ENCODE measurements at regions not wholly inside any gene's neighbourhood (a gene's known extent, or its start where the extent isn't known, plus 50 kb on each side); places are given as distances from the start of the nearest gene placed in this dataset.

DNA sequence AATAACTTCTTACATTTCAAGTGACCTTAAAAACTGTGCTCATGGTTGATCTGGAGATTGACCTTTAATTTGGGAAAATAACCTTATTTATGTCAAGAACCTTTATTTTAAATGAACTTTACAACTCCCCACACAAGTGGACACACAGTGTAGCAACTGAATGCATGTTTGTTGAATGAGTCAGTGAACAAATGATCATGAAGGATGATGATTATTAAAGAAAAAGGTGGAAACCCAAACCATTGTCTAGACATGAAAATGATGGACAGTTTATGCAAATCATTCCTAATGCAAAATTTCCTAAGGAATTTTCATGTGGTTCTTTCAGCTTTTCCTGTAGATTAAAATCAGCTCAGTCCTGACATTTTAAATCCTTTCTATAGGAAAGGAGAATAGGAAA lies 439.8 kb upstream of the RUNX1 start:
- DNase-seq (no peak), ATAC-seq (no peak)
- Histone ChIP-seq H3K4me1 (ENCODE audit: control insufficient read depth, insufficient read depth, low read length) (no peaks in the 10 kb centered on the region), H3K9me3 (ENCODE audit: control insufficient read depth, low read length) (no peaks in the 10 kb centered on the region), H3K4me3 (ENCODE audit: low read length) (no peak overlapping the region), H3K27ac (ENCODE audit: low read length) (no peak overlapping the region), H3K27me3 (ENCODE audit: control insufficient read depth, insufficient read depth) (no peaks in the 10 kb centered on the region)
- intact Hi-C loops (cut with DNase I), result no loop called here

DNA sequence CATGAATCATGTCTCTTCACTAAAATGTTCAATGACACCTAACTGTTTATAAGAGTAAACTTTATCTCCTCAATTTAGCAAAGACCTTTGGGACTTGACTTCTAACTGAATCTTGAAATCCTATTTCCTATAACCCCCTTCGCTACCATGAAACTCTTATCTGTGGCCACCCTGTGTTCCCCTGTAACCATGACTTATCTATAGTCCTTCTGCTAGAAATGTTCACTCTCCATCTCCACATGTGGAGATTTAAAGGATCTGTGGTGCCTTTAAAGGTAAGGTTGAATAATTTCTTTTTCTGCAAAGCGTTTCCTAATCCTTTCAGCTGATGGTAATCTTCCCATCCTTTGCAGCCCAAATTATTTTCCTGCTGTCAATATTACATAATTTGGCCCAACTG lies 436.3 kb upstream of the RUNX1 start:
- intact Hi-C loops (cut with DNase I), result no loop called here
- Histone ChIP-seq H3K4me1 (ENCODE audit: control insufficient read depth, insufficient read depth, low read length) (no peaks in the 10 kb centered on the region), H3K27me3 (ENCODE audit: control insufficient read depth, insufficient read depth) (no peaks in the 10 kb centered on the region), H3K4me3 (ENCODE audit: low read length) (no peak overlapping the region), H3K27ac (ENCODE audit: low read length) (no peak overlapping the region), H3K9me3 (ENCODE audit: control insufficient read depth, low read length) (no peaks in the 10 kb centered on the region)
- ATAC-seq (no peak), DNase-seq (no peak)
- 82% methylated on average over 2 of the region's 2 CpGs for WGBS

DNA sequence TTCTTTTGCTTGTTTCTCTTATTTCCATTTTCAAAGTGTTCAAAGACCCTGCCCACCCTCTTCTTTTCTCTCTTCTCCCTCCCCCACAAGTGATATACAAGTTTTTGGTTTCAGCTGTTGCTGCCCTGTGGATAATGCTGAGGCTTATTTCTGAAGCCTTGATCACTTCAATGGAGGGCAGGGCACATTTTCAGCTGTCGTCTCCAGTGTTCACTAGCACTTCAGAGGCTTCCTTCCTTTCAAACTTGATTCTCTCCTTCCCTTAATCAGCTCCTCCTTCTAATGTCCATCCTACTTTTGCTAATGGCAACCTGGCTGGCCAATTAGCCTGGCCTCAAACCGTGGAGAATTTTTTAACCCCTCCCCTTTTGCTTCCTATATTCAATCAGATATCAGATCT lies 435.7 kb upstream of the RUNX1 start:
- DNase-seq (no peak), ATAC-seq (no peak)
- intact Hi-C loops (cut with DNase I), result no loop called here
- WGBS, result 61% methylated on average over 2 of the region's 2 CpGs
- H3K4me3 ChIP-seq (ENCODE audit: low read length), result no peak overlapping the region
- H3K27me3 ChIP-seq (ENCODE audit: control insufficient read depth, insufficient read depth), result no peaks in the 10 kb centered on the region
- no peaks in the 10 kb centered on the region for H3K9me3 ChIP-seq (ENCODE audit: control insufficient read depth, low read length)
- no peaks in the 10 kb centered on the region for H3K4me1 ChIP-seq (ENCODE audit: control insufficient read depth, insufficient read depth, low read length)
- no peak overlapping the region for H3K27ac ChIP-seq (ENCODE audit: low read length)

DNA sequence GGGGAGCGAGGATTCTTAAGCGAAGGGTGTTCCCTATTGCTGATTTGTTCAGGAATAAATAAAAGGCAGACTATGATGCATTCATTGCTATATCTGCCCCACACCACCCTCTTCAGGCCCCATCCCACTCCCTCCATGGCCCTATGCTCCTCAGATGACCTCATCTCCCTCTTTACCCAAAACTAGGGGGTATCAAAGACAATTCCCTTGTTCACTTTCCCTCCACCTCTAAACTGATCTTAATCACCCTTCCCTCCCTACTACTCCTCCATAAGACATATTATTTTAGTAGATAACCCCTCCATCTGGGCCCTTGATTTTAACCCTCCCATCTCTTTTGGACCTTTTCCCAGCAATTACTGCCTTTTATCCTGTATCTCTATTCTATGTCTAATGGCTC lies 434.9 kb upstream of the RUNX1 start:
- no peaks in the 10 kb centered on the region for H3K27me3 ChIP-seq (ENCODE audit: control insufficient read depth, insufficient read depth)
- intact Hi-C loops (cut with DNase I), result no loop called here
- ATAC-seq (no peak), DNase-seq (no peak)
- no peaks in the 10 kb centered on the region for H3K4me1 ChIP-seq (ENCODE audit: control insufficient read depth, insufficient read depth, low read length)
- no peaks in the 10 kb centered on the region for H3K9me3 ChIP-seq (ENCODE audit: control insufficient read depth, low read length)
- no peak overlapping the region for H3K27ac ChIP-seq (ENCODE audit: low read length)
- WGBS, result 95% methylated on average over 2 of the region's 2 CpGs
- no peak overlapping the region for H3K4me3 ChIP-seq (ENCODE audit: low read length)

DNA sequence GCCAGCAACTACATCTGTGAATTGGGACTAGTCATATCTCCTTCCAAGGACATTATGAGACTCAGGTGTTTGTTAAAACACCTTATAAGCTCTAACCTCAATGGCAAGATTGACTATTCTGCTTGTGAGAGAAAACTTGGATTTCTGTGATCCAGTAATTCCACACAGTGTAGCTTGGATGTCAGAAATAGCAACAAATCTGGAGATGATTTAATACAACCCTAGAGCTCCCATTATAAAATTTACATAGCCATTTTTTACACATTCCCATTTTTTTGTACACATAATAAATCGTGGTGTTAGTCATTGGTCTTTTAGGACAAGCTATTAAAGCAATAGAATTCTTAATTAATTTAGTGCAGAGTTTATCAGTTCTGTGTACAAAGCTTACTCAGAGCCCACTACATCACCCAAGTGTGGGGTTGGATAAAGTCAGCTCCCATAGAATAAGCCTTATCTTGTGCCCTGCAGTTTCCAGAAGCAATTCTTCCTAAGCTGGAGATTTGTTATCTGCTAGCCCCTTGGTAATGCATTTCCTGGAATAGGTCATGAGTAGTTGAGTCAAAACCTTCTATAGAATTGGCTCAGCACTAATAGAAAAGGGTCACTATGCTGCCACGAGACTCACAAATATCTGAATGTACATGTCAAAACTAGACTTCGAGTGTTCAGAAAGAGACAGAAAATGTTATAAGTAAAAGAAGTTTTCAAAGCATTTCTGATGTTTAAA lies 434.0 kb upstream of the RUNX1 start:
- WGBS, result 53% methylated on average over 3 of the region's 3 CpGs
- no peak for DNase-seq
- Histone ChIP-seq H3K27me3 (ENCODE audit: control insufficient read depth, insufficient read depth) (no peaks in the 10 kb centered on the region), H3K4me3 (ENCODE audit: low read length) (no peak overlapping the region), H3K9me3 (ENCODE audit: control insufficient read depth, low read length) (no peaks in the 10 kb centered on the region), H3K27ac (ENCODE audit: low read length) (no peak overlapping the region), H3K4me1 (ENCODE audit: control insufficient read depth, insufficient read depth, low read length) (no peaks in the 10 kb centered on the region)
- no peak for ATAC-seq
- intact Hi-C loops (cut with DNase I), result no loop called here

DNA sequence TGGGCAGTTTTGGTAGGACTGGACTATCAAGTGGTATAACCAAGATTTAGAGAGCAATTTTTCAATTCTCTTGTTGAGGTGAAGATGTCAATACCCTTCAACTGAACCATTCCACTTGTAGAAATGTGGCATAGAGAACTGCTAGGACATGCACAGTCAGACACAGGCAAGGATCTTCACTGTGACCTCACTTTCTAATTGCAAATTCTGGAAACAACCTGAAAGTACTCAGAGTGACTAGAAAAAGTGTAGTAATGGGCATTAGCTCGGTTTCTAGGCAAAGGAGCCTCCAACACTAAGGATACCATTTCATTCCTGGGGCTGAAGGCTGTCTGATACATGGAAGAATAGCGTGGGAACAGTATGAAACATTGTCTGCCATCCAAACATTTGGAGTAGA lies 433.0 kb upstream of the RUNX1 start:
- no peak for ATAC-seq
- no peak for DNase-seq
- 75% methylated on average over 2 of the region's 2 CpGs for WGBS
- Histone ChIP-seq H3K27ac (ENCODE audit: low read length) (no peak overlapping the region), H3K4me1 (ENCODE audit: control insufficient read depth, insufficient read depth, low read length) (no peaks in the 10 kb centered on the region), H3K4me3 (ENCODE audit: low read length) (no peak overlapping the region), H3K9me3 (ENCODE audit: control insufficient read depth, low read length) (no peaks in the 10 kb centered on the region), H3K27me3 (ENCODE audit: control insufficient read depth, insufficient read depth) (no peaks in the 10 kb centered on the region)
- intact Hi-C loops (cut with DNase I), result no loop called here

DNA sequence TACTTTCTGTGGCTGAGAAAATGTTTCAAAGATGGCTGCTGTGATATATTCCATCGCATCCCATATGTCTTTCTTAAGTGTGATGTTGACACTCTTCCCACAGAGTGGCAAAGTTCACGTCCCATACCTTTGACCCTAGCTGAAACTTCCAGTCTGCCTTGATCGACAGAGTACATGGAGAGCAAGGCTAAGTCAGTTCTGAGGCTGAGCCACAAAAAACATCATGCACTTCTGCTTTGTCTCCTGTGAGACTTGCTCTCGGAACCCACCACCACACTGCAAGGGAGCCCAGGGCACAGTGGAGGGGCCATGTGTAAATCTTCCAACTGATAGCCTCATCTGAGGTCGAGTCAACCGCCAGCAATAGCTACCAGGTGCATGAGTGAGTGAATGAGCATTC lies 431.9 kb upstream of the RUNX1 start:
- no peak overlapping the region for H3K4me3 ChIP-seq (ENCODE audit: low read length)
- DNase-seq (no peak), ATAC-seq (no peak)
- intact Hi-C loops (cut with DNase I), result no loop called here
- 87% methylated on average over 6 of the region's 6 CpGs for WGBS
- H3K27me3 ChIP-seq (ENCODE audit: control insufficient read depth, insufficient read depth), result no peaks in the 10 kb centered on the region
- no peak overlapping the region for H3K27ac ChIP-seq (ENCODE audit: low read length)
- no peaks in the 10 kb centered on the region for H3K9me3 ChIP-seq (ENCODE audit: control insufficient read depth, low read length)
- no peaks in the 10 kb centered on the region for H3K4me1 ChIP-seq (ENCODE audit: control insufficient read depth, insufficient read depth, low read length)

DNA sequence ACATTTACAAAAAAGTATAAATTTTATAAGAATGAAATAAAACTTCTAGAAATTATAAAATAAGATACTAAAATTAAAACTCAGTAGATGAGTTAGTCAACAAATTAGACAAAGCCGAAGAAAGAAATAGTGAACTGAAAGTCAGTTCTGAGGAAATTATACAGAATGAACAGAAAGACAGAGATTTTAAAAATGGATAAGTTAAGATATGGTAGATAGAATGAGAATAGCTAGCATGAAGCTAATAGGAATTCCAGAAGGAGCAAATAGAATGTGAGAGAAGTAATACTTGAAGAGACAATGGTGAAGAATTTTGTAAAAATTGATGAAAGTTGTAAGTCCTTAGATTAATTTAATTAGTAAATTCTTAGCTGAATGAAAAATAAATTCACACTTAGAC lies 430.4 kb upstream of the RUNX1 start:
- no peak for DNase-seq
- H3K27me3 ChIP-seq (ENCODE audit: control insufficient read depth, insufficient read depth), result no peaks in the 10 kb centered on the region
- intact Hi-C loops (cut with DNase I), result no loop called here
- H3K4me1 ChIP-seq (ENCODE audit: control insufficient read depth, insufficient read depth, low read length), result no peaks in the 10 kb centered on the region
- H3K9me3 ChIP-seq (ENCODE audit: control insufficient read depth, low read length), result no peaks in the 10 kb centered on the region
- H3K4me3 ChIP-seq (ENCODE audit: low read length), result no peak overlapping the region
- 91% methylated on average over 1 of the region's 1 CpG for WGBS
- no peak overlapping the region for H3K27ac ChIP-seq (ENCODE audit: low read length)
- ATAC-seq, result no peak

DNA sequence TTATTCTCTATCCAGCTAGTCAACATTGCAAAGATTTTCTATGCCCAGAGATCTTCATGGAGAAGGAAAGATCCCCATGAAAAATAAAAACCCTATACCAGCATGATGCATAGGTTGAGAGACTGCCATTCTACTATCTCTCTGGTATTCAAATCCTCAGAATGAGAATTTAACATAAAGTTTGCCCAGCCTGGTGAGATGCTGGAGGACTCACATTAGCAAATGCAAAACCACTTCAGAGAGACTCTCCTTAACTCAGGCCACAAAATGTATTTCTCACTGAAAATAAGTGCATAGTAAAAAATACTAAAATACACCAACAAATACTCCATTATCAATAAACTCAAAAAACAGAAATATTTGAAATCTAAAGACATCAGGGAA lies 430.0 kb upstream of the RUNX1 start:
- Histone ChIP-seq H3K27me3 (ENCODE audit: control insufficient read depth, insufficient read depth) (no peaks in the 10 kb centered on the region), H3K9me3 (ENCODE audit: control insufficient read depth, low read length) (no peaks in the 10 kb centered on the region), H3K4me1 (ENCODE audit: control insufficient read depth, insufficient read depth, low read length) (no peaks in the 10 kb centered on the region), H3K4me3 (ENCODE audit: low read length) (no peak overlapping the region), H3K27ac (ENCODE audit: low read length) (no peak overlapping the region)
- DNase-seq (no peak), ATAC-seq (no peak)
- intact Hi-C loops (cut with DNase I), result no loop called here

DNA sequence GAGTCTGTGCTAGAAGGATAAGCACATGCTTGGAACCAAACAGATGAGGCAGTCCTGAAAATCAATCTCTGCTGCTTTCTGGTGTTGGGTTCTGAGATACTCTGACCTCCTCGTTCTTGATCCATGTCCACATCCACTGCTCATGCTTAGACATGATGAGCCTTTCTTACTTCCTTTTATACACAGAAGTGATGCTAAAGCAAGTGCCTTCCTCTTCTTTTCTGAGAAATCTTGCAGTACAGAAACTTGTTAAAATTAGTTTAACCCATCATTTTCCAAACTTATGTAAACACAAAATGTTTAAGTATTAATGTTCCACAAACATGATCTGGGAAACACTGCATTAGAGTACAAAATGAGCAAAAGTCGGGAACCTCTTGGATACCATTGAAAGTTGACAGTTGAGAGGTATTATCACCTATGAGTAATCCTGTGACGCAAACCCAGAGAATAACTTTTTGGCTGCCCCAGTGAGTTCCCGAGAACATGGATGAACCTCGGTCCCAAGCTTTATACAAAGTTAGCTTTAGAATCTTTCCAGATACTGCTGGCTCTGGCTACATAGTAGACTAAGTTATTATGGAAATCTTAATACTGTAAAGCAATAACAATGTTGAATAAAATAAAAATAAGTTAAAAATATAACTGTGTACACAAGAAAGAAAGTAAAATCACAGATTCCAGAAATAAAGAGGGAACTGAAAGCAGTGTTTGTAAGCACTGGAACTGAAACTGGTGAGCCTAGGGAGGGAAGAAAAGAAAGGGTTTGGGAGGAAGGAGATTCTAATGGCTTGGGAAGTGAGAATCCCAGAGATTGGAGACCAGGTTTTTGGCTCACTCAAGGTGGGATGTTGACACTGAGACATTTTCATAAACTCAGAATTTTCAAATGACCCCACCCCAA lies 429.3 kb upstream of the RUNX1 start:
- 75% methylated on average over 5 of the region's 5 CpGs for WGBS
- no peak for DNase-seq
- H3K27ac ChIP-seq (ENCODE audit: low read length), result no peak overlapping the region
- intact Hi-C loops (cut with DNase I), result no loop called here
- H3K9me3 ChIP-seq (ENCODE audit: control insufficient read depth, low read length), result no peaks in the 10 kb centered on the region
- no peaks in the 10 kb centered on the region for H3K4me1 ChIP-seq (ENCODE audit: control insufficient read depth, insufficient read depth, low read length)
- H3K27me3 ChIP-seq (ENCODE audit: control insufficient read depth, insufficient read depth), result no peaks in the 10 kb centered on the region
- no peak for ATAC-seq
- no peak overlapping the region for H3K4me3 ChIP-seq (ENCODE audit: low read length)

DNA sequence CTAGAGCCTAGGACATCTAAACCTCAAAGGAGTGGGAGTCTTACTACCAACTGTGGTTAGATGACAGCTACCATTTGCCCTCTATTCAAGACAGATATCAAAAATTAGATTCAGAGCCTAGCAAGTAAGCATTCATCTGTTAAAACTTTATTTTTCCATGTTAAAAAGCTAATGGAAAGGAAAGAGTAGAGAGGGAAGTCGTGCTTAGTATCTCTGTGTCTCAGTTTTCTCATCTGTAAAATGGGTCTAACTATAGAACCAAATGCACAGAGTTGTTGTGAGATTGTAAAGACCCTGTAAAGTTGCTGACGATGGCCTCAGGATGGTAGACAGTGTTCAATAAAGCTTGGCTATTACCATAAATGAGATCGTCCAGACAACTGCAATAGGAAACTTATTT lies 428.5 kb upstream of the RUNX1 start:
- intact Hi-C loops (cut with DNase I), result no loop called here
- no peak for ATAC-seq
- WGBS, result 84% methylated on average over 3 of the region's 3 CpGs
- no peak overlapping the region for H3K4me3 ChIP-seq (ENCODE audit: low read length)
- no peaks in the 10 kb centered on the region for H3K27me3 ChIP-seq (ENCODE audit: control insufficient read depth, insufficient read depth)
- no peak overlapping the region for H3K27ac ChIP-seq (ENCODE audit: low read length)
- no peaks in the 10 kb centered on the region for H3K4me1 ChIP-seq (ENCODE audit: control insufficient read depth, insufficient read depth, low read length)
- no peak for DNase-seq
- no peaks in the 10 kb centered on the region for H3K9me3 ChIP-seq (ENCODE audit: control insufficient read depth, low read length)
